Neural progenitor cell (in vitro differentiated cells): ENCODE measurements at regions not wholly inside any gene's neighbourhood (a gene's known extent, or its start where the extent isn't known, plus 50 kb on each side); places are given as distances from the start of the nearest gene placed in this dataset.

ENCODE experiments used
- DNase-seq: peaks from one replicate; pipeline ENCODE4 v3.0.0-alpha.2; 2016; ENCODE audit warnings: low spot score
- H2AFZ ChIP-seq: fragments of 200-600 bp; sonication (generic); replicated peaks from 2 replicates; pipeline ENCODE4 v1.6.1; 2016; ENCODE audit warnings: antibody characterized with exemption
- H3F3A ChIP-seq: fragments of 200-600 bp; sonication (generic); 2 replicates; pipeline ENCODE4 v1.6.1; 2016; ENCODE audit warnings: antibody characterized with exemption, low read depth
- H3K27ac ChIP-seq: fragments of 200-600 bp; sonication (generic); 2 replicates; pipeline ENCODE4 v1.5.1; 2016; ENCODE audit warnings: mild to moderate bottlenecking
- H3K27me3 ChIP-seq: fragments of 200-600 bp; sonication (generic); 2 replicates; pipeline ENCODE4 v1.6.1; 2016; ENCODE audit warnings: mild to moderate bottlenecking, moderate library complexity
- H3K36me3 ChIP-seq: fragments of 200-600 bp; sonication (generic); 2 replicates; pipeline ENCODE4 v1.5.1; 2016
- H3K4me1 ChIP-seq: fragments of 200-600 bp; sonication (generic); 2 replicates; pipeline ENCODE4 v1.6.1; 2016; ENCODE audit warnings: mixed run types
- H3K4me2 ChIP-seq: fragments of 200-600 bp; sonication (generic); 2 replicates; pipeline ENCODE4 v1.6.1; 2016
- H3K4me3 ChIP-seq: fragments of 200-600 bp; sonication (generic); 2 replicates; pipeline ENCODE4 v1.5.1; 2016
- H3K79me2 ChIP-seq: fragments of 200-600 bp; sonication (generic); 2 replicates; pipeline ENCODE4 v1.6.1; 2016; ENCODE audit warnings: low read depth
- H3K9ac ChIP-seq: fragments of 200-600 bp; sonication (generic); 2 replicates; pipeline ENCODE4 v1.6.1; 2016
- H3K9me3 ChIP-seq: fragments of 200-600 bp; sonication (generic); 2 replicates; pipeline ENCODE4 v1.5.1; 2016; ENCODE audit warnings: low read depth
- H4K20me1 ChIP-seq: fragments of 200-600 bp; sonication (generic); 2 replicates; pipeline ENCODE4 v1.6.1; 2016; ENCODE audit warnings: low read depth
- H3K27ac Mint-ChIP-seq: 3 replicates; pipeline ENCODE4 v1.8.0; 2021; ENCODE audit warnings: mixed read lengths
- H3K27me3 Mint-ChIP-seq: 2 replicates; pipeline ENCODE4 v1.8.0; 2022; ENCODE audit warnings: low read depth, mild to moderate bottlenecking, inconsistent platforms, moderate library complexity, mixed read lengths; ENCODE audit not compliant: insufficient read depth
- H3K36me3 Mint-ChIP-seq: 3 replicates; pipeline ENCODE4 v1.8.0; 2021; ENCODE audit warnings: mixed read lengths
- H3K4me1 Mint-ChIP-seq: 3 replicates; pipeline ENCODE4 v1.8.0; 2021; ENCODE audit warnings: mixed read lengths
- H3K4me3 Mint-ChIP-seq: 3 replicates; pipeline ENCODE4 v1.8.0; 2021; ENCODE audit warnings: mild to moderate bottlenecking, moderate library complexity, mixed read lengths
- H3K9me3 Mint-ChIP-seq: 3 replicates; pipeline ENCODE4 v1.8.0; 2020; ENCODE audit warnings: mixed read lengths
- CTCF ChIP-seq: fragments of 200-600 bp; sonication (generic); IDR thresholded peaks from 2 replicates; pipeline ENCODE4 v1.5.1; 2017; ENCODE audit warnings: antibody characterized with exemption, mild to moderate bottlenecking
- EZH2 ChIP-seq: fragments of 200-600 bp; sonication (generic); IDR thresholded peaks from 2 replicates; pipeline ENCODE4 v1.6.1; 2017; ENCODE audit warnings: antibody characterized with exemption, mild to moderate bottlenecking, moderate library complexity
- EZH2phosphoT487 ChIP-seq: fragments of 200-600 bp; sonication (generic); IDR thresholded peaks from 2 replicates; pipeline ENCODE4 v1.6.1; 2017; ENCODE audit warnings: antibody characterized with exemption

GRCh38 chr5:145495196-145495595 lies 339.9 kb downstream of the PRELID2 start:
- Mint-ChIP-seq H3K4me3 (no peak overlapping the region), H3K9me3 (no peaks in the 10 kb centered on the region), H3K36me3 (no peaks in the 10 kb centered on the region), H3K27me3 (no peaks in the 10 kb centered on the region), H3K27ac (no peak overlapping the region), H3K4me1 (peaks cover 11% of the 10 kb centered on the region)
- Histone ChIP-seq H3K4me3 (no peak overlapping the region), H3K9me3 (no peaks in the 10 kb centered on the region), H3K27me3 (no peaks in the 10 kb centered on the region), H3K9ac (no peak overlapping the region), H3F3A (peaks cover 7% of the 10 kb centered on the region), H2AFZ (no peak overlapping the region), H3K4me2 (no peak overlapping the region), H3K36me3 (no peaks in the 10 kb centered on the region), H3K4me1 (no peaks in the 10 kb centered on the region), H3K79me2 (no peaks in the 10 kb centered on the region), H4K20me1 (no peaks in the 10 kb centered on the region), H3K27ac (no peak overlapping the region)
- no peak for TF ChIP-seq EZH2phosphoT487
- no peak for TF ChIP-seq EZH2
- no peak for TF ChIP-seq CTCF
- DNase-seq = no peak

GRCh38 chr5:145493435-145493834 lies 341.7 kb downstream of the PRELID2 start:
- Histone ChIP-seq H3K4me2 (no peak overlapping the region), H3K4me3 (no peak overlapping the region), H3K79me2 (no peaks in the 10 kb centered on the region), H3K36me3 (no peaks in the 10 kb centered on the region), H4K20me1 (no peaks in the 10 kb centered on the region), H3K27ac (no peak overlapping the region), H2AFZ (no peak overlapping the region), H3K9me3 (no peaks in the 10 kb centered on the region), H3K9ac (no peak overlapping the region), H3K27me3 (no peaks in the 10 kb centered on the region), H3F3A (no peaks in the 10 kb centered on the region), H3K4me1 (no peaks in the 10 kb centered on the region)
- no peaks in the 10 kb centered on the region for H3K27me3 Mint-ChIP-seq
- no peak overlapping the region for H3K27ac Mint-ChIP-seq
- H3K9me3 Mint-ChIP-seq = no peaks in the 10 kb centered on the region
- no peak overlapping the region for H3K4me3 Mint-ChIP-seq
- TF ChIP-seq CTCF (no peak), EZH2 (no peak), EZH2phosphoT487 (no peak)
- DNase-seq = no peak
- H3K4me1 Mint-ChIP-seq = no peaks in the 10 kb centered on the region
- no peaks in the 10 kb centered on the region for H3K36me3 Mint-ChIP-seq

GRCh38 chr5:145489516-145489915 lies 345.6 kb downstream of the PRELID2 start:
- no peak overlapping the region for H3K27ac Mint-ChIP-seq
- no peak for DNase-seq
- H3K36me3 ChIP-seq = no peaks in the 10 kb centered on the region
- H3K9me3 Mint-ChIP-seq = no peaks in the 10 kb centered on the region
- H3K27me3 Mint-ChIP-seq = peaks cover 3% of the 10 kb centered on the region
- no peak overlapping the region for H3K4me3 ChIP-seq
- no peaks in the 10 kb centered on the region for H4K20me1 ChIP-seq
- no peaks in the 10 kb centered on the region for H3K9me3 ChIP-seq
- no peaks in the 10 kb centered on the region for H3K4me1 ChIP-seq
- no peak overlapping the region for H3K27ac ChIP-seq
- H2AFZ ChIP-seq = no peak overlapping the region
- no peaks in the 10 kb centered on the region for H3K36me3 Mint-ChIP-seq
- H3K4me2 ChIP-seq = no peak overlapping the region
- no peaks in the 10 kb centered on the region for H3K79me2 ChIP-seq
- no peaks in the 10 kb centered on the region for H3F3A ChIP-seq
- no peaks in the 10 kb centered on the region for H3K4me1 Mint-ChIP-seq
- TF ChIP-seq EZH2 (no peak), CTCF (no peak), EZH2phosphoT487 (no peak)
- no peak overlapping the region for H3K9ac ChIP-seq
- H3K4me3 Mint-ChIP-seq = no peak overlapping the region
- H3K27me3 ChIP-seq = no peaks in the 10 kb centered on the region

- Mint-ChIP-seq H3K27ac (no peak overlapping the region), H3K27me3 (peaks cover 5% of the 10 kb centered on the region), H3K36me3 (no peaks in the 10 kb centered on the region), H3K4me3 (no peak overlapping the region), H3K4me1 (no peaks in the 10 kb centered on the region), H3K9me3 (no peaks in the 10 kb centered on the region)
- TF ChIP-seq CTCF = no peak
- no peak for TF ChIP-seq EZH2
- TF ChIP-seq EZH2phosphoT487 = no peak
- H3K9me3 ChIP-seq = no peaks in the 10 kb centered on the region
- no peaks in the 10 kb centered on the region for H3K27me3 ChIP-seq
- H3K4me2 ChIP-seq = no peak overlapping the region
- H3K27ac ChIP-seq = no peak overlapping the region
- H3F3A ChIP-seq = no peaks in the 10 kb centered on the region
- no peak overlapping the region for H3K4me3 ChIP-seq
- peaks cover 8% of the 10 kb centered on the region for H3K4me1 ChIP-seq
- H2AFZ ChIP-seq = no peak overlapping the region
- no peak overlapping the region for H3K9ac ChIP-seq
- no peaks in the 10 kb centered on the region for H3K79me2 ChIP-seq
- no peaks in the 10 kb centered on the region for H4K20me1 ChIP-seq
- DNase-seq = no peak
- no peaks in the 10 kb centered on the region for H3K36me3 ChIP-seq
Observed at GRCh38 chr5:145484158-145484557, 351.0 kb downstream of the PRELID2 start.
